HCT116 (cell line): ENCODE measurements at regions not wholly inside any gene's neighbourhood (a gene's known extent, or its start where the extent isn't known, plus 50 kb on each side); places are given as distances from the start of the nearest gene placed in this dataset.

Experiments
- ATAC-seq: fragments of 200-7000 bp; cut with Tn5 transposase; 2 replicates; pipeline ENCODE4 v1.9.1; 2020; ENCODE audit warnings: mild to moderate bottlenecking, moderate library complexity
- BruUV-seq: library from RNA; stranded (reverse); fragments of 400-500 nt; replicated peaks from 2 replicates; lab custom pipeline; 2021; lab: Mats Ljungman, UMichigan
- CTCF ChIA-PET: fragments of 300-600 bp; sonication (Branson Sonifier 250); formaldehyde crosslinking; loops from one replicate; lab custom pipeline; 2021; ENCODE audit warnings: antibody characterized with exemption; lab: Charles Lee
- POLR2A ChIA-PET: fragments of 300-600, 350-600 bp; sonication (Branson Sonifier 250); formaldehyde crosslinking; loops from one replicate; lab custom pipeline; 2021; ENCODE audit warnings: antibody characterized with exemption; lab: Charles Lee
- RAD21 ChIA-PET, 2 experiments: fragments of 300-600 bp; sonication (Branson Sonifier 250); formaldehyde crosslinking; loops; one replicate each; lab custom pipeline; 2023; ENCODE audit warnings: low total read pairs in 2 of 2; ENCODE audit not compliant: uncharacterized antibody in 2 of 2, unreplicated experiment in 2 of 2, low non-redundant PET in 1 of 2; lab: Charles Lee
- DNase-seq: peaks from one replicate; pipeline ENCODE4 v3.0.0-alpha.2; 2010; ENCODE audit warnings: low read depth, low spot score
- H2AFZ ChIP-seq: fragments of 200-600 bp; shearing (Covaris generic), sonication (generic); 2 replicates; pipeline ENCODE4 v1.6.1; 2017; ENCODE audit warnings: low read depth, mixed run types, mixed read lengths, antibody characterized with exemption, low read length; ENCODE audit not compliant: poor library complexity, severe bottlenecking
- H3K27ac ChIP-seq: 2 replicates; pipeline ENCODE4 v1.5.1; 2012; ENCODE audit warnings: low read depth, low read length
- H3K27me3 ChIP-seq: fragments of 200-600 bp; sonication (generic); 2 replicates; pipeline ENCODE4 v1.6.1; 2016; ENCODE audit warnings: mixed run types, low read length, mixed read lengths; ENCODE audit not compliant: insufficient read depth
- H3K36me3 ChIP-seq, 2 experiments: fragments of 200-500 bp in 1 of 2; fragments of 200-600 bp in 1 of 2; sonication (Bioruptor generic) in 1 of 2; sonication (generic) in 1 of 2; 2 replicates each; pipeline versions ENCODE4 v1.5.1 to v1.6.1; 2014 to 2016; ENCODE audit warnings: low read length in 2 of 2, inconsistent platforms in 1 of 2, mixed read lengths in 1 of 2, mixed run types in 1 of 2; ENCODE audit not compliant: insufficient read depth in 2 of 2, control insufficient read depth in 1 of 2
- H3K4me1 ChIP-seq, 2 experiments: fragments of 200-600 bp in 1 of 2; sonication (generic) in 1 of 2; 2 replicates each; pipeline versions ENCODE4 v1.5.1 to v1.6.1; 2012 to 2017; ENCODE audit warnings: low read length in 2 of 2, inconsistent platforms in 1 of 2, mild to moderate bottlenecking in 1 of 2, mixed read lengths in 1 of 2, mixed run types in 1 of 2, moderate library complexity in 1 of 2; ENCODE audit not compliant: insufficient read depth in 2 of 2, control insufficient read depth in 1 of 2
- H3K4me2 ChIP-seq: fragments of 200-600 bp; sonication (generic); 2 replicates; pipeline ENCODE4 v1.6.1; 2017; ENCODE audit warnings: mixed run types, low read length, mixed read lengths
- H3K4me3 ChIP-seq, 2 experiments: fragments of 200-600 bp in 1 of 2; sonication (generic) in 1 of 2; replicated peaks in 1 of 2; 2 replicates each; pipeline ENCODE4 v1.5.1; 2011 to 2016; ENCODE audit warnings: low read length in 2 of 2, control low read depth in 1 of 2, low read depth in 1 of 2, mild to moderate bottlenecking in 1 of 2, mixed read lengths in 1 of 2, mixed run types in 1 of 2
- H3K79me2 ChIP-seq: fragments of 200-600 bp; sonication (generic); 2 replicates; pipeline ENCODE4 v1.6.1; 2017; ENCODE audit warnings: mild to moderate bottlenecking, mixed run types, low read length, moderate library complexity, mixed read lengths; ENCODE audit not compliant: insufficient read depth
- H3K9ac ChIP-seq: fragments of 200-600 bp; sonication (generic); 2 replicates; pipeline ENCODE4 v1.6.1; 2016; ENCODE audit warnings: low read length, mixed read lengths
- H3K9me2 ChIP-seq: fragments of 200-600 bp; sonication (generic), shearing (Covaris generic); 2 replicates; pipeline ENCODE4 v1.6.1; 2017; ENCODE audit warnings: mixed run types, mild to moderate bottlenecking, moderate library complexity; ENCODE audit not compliant: insufficient read depth
- H3K9me3 ChIP-seq, 2 experiments: fragments of 200-500 bp in 1 of 2; fragments of 200-600 bp in 1 of 2; sonication (Bioruptor generic) in 1 of 2; sonication (generic) in 1 of 2; 2 replicates each; pipeline ENCODE4 v1.6.1; 2014 to 2017; ENCODE audit warnings: low read length in 2 of 2, mixed read lengths in 2 of 2, inconsistent platforms in 1 of 2, low read depth in 1 of 2, mild to moderate bottlenecking in 1 of 2, mixed run types in 1 of 2, moderate library complexity in 1 of 2; ENCODE audit not compliant: control insufficient read depth in 1 of 2, insufficient read depth in 1 of 2
- H4K20me1 ChIP-seq: fragments of 200-600 bp; sonication (generic), shearing (Covaris generic); 2 replicates; pipeline ENCODE4 v1.6.1; 2017; ENCODE audit warnings: mixed run types, mild to moderate bottlenecking, moderate library complexity; ENCODE audit not compliant: insufficient read depth
- ATF3 ChIP-seq: IDR thresholded peaks from 2 replicates; pipeline ENCODE4 v1.6.1; 2012
- ELF1 ChIP-seq: IDR thresholded peaks from 2 replicates; pipeline ENCODE4 v1.6.1; 2012; ENCODE audit warnings: low read depth, borderline replicate concordance
- EZH2 ChIP-seq: fragments of 200-600 bp; sonication (generic); IDR thresholded peaks from 2 replicates; pipeline ENCODE4 v1.6.1; 2017; ENCODE audit warnings: antibody characterized with exemption, mixed run types
- FOSL1 ChIP-seq: IDR thresholded peaks from 2 replicates; pipeline ENCODE4 v1.6.1; 2012; ENCODE audit warnings: low read depth
- JUND ChIP-seq: IDR thresholded peaks from 2 replicates; pipeline ENCODE4 v1.6.1; 2012
- MAX ChIP-seq: IDR thresholded peaks from 2 replicates; pipeline ENCODE4 v1.6.1; 2012
- RAD21 ChIP-seq: IDR thresholded peaks from 2 replicates; pipeline ENCODE4 v1.6.1; 2012; ENCODE audit warnings: low read depth, mild to moderate bottlenecking
- SIN3A ChIP-seq: IDR thresholded peaks from 2 replicates; pipeline ENCODE4 v1.6.1; 2012; ENCODE audit warnings: low read depth
- SRF ChIP-seq: IDR thresholded peaks from 2 replicates; pipeline ENCODE4 v1.6.1; 2012; ENCODE audit warnings: low read depth
- TCF7L2 ChIP-seq: IDR thresholded peaks from 2 replicates; pipeline ENCODE4 v1.7.0; 2011; ENCODE audit warnings: borderline replicate concordance, inconsistent platforms; ENCODE audit not compliant: insufficient read depth, insufficient read length; ENCODE audit errors: extremely low read depth
- YY1 ChIP-seq: IDR thresholded peaks from 2 replicates; pipeline ENCODE4 v1.6.1; 2011; ENCODE audit warnings: low read length, low read depth, moderate library complexity, mild to moderate bottlenecking; ENCODE audit not compliant: insufficient replicate concordance; ENCODE audit errors: extremely low read depth
- ZFX ChIP-seq: fragments of 450-650 bp; IDR thresholded peaks from 2 replicates; pipeline ENCODE4 v1.6.1; 2017
- ZNF274 ChIP-seq: fragments of 200-500 bp; sonication (Bioruptor generic); IDR thresholded peaks from 2 replicates; pipeline ENCODE4 v1.6.1; 2014; ENCODE audit warnings: mild to moderate bottlenecking, low read depth, low read length, inconsistent platforms
- intact Hi-C: fragments of 100-400 bp; cut with micrococcal nuclease; formaldehyde crosslinking; loops from 2 replicates; pipeline ENCODE4 v1.10.0; 2022

GRCh38 chr17:13761038-13761603 is 159.4 kb upstream of the HS3ST3A1 start:
- no TSS peak for BruUV-seq
- H2AFZ ChIP-seq = no peak overlapping the region
- no peaks in the 10 kb centered on the region for H3K9me3 ChIP-seq
- no peaks in the 10 kb centered on the region for H3K4me1 ChIP-seq
- H3K27ac ChIP-seq = no peak overlapping the region
- H3K9ac ChIP-seq = no peak overlapping the region
- H4K20me1 ChIP-seq = no peaks in the 10 kb centered on the region
- H3K4me3 ChIP-seq = no peak overlapping the region
- no peaks in the 10 kb centered on the region for H3K27me3 ChIP-seq
- H3K4me2 ChIP-seq = no peak overlapping the region
- intact Hi-C loops = no loop called here
- POLR2A ChIA-PET = no interaction called here
- TF ChIP-seq SRF = no peak
- TF ChIP-seq ATF3 = no peak
- no peak for TF ChIP-seq YY1
- TF ChIP-seq ELF1 = no peak
- TF ChIP-seq FOSL1 = no peak
- TF ChIP-seq ZNF274 = no peak
- no peak for TF ChIP-seq JUND
- no peak for TF ChIP-seq EZH2
- TF ChIP-seq RAD21 = no peak
- no peak for TF ChIP-seq TCF7L2
- no peak for TF ChIP-seq MAX
- TF ChIP-seq ZFX = no peak
- TF ChIP-seq SIN3A = no peak
- no peaks in the 10 kb centered on the region for H3K9me2 ChIP-seq
- RAD21 ChIA-PET = no interaction called here
- CTCF ChIA-PET = no interaction called here
- no peaks in the 10 kb centered on the region for H3K79me2 ChIP-seq
- ATAC-seq = no peak
- no peak for DNase-seq
- no peaks in the 10 kb centered on the region for H3K36me3 ChIP-seq
